SK-N-SH treated with all-trans-retinoic acid at 6 μM for 48 hours (cell line): ENCODE measurements at regions not wholly inside any gene's neighbourhood (a gene's known extent, or its start where the extent isn't known, plus 50 kb on each side); places are given as distances from the start of the nearest gene placed in this dataset.

Experiments
- CREB5 ChIP-seq: fragments of 250-450 bp; sonication (Bioruptor Pico); IDR thresholded peaks from 2 replicates; pipeline ENCODE4 v1.5.1; 2020; ENCODE audit warnings: low read depth, mild to moderate bottlenecking, moderate library complexity
- ISL1 ChIP-seq: fragments of 250-450 bp; sonication (Bioruptor Pico); IDR thresholded peaks from 2 replicates; pipeline ENCODE4 v2.1.2; 2022; ENCODE audit warnings: mild to moderate bottlenecking, moderate library complexity
- OSR1 ChIP-seq: fragments of 250-450 bp; sonication (Bioruptor Pico); IDR thresholded peaks from 2 replicates; pipeline ENCODE4 v1.8.0; 2022; ENCODE audit warnings: moderate library complexity, mild to moderate bottlenecking, inconsistent platforms
- POU6F1 ChIP-seq: fragments of 250-450 bp; sonication (Bioruptor Pico); IDR thresholded peaks from 2 replicates; pipeline ENCODE4 v1.8.0; 2021; ENCODE audit warnings: low read depth, mild to moderate bottlenecking, moderate library complexity, borderline replicate concordance
- ZFP3 ChIP-seq: fragments of 250-450 bp; sonication (Bioruptor Pico); IDR thresholded peaks from 2 replicates; pipeline ENCODE4 v1.5.0; 2020; ENCODE audit warnings: mild to moderate bottlenecking, moderate library complexity
- ZNF70 ChIP-seq: fragments of 450-650 bp; formaldehyde crosslinking; IDR thresholded peaks from 2 replicates; pipeline ENCODE4 v1.5.0; 2020; ENCODE audit warnings: mild to moderate bottlenecking, moderate library complexity
- TF ChIP-seq, protein P1 (sequence below): fragments of 250-450 bp; sonication (Bioruptor Pico); IDR thresholded peaks from 2 replicates; pipeline ENCODE4 v1.5.1; 2021; ENCODE audit warnings: mild to moderate bottlenecking, moderate library complexity
- TF ChIP-seq, protein P2 (sequence below): fragments of 250-450 bp; sonication (Bioruptor Pico); IDR thresholded peaks from 2 replicates; pipeline ENCODE4 v1.5.0; 2020; ENCODE audit warnings: mild to moderate bottlenecking, moderate library complexity

DNA sequence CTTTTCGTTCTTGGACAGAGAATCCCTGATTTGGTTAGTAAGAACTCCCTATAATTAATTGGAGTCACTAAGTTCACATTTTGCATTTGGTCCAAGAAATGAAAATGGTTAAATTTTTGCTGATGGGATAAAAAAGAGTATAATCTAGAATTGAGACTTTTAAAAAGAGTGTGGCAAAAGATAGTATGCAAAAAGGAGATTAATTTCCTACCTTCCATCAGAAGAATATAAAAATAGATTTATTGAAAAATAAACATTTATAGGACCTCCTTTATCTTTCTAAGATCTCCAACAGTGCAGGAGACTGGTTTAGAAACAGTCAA lies 105.5 kb upstream of the EEF1E1 start:
- TF ChIP-seq ZNF70 (CRISPR knock-in tag) = no peak
- no peak for TF ChIP-seq ISL1 (CRISPR knock-in tag)
- no peak for TF ChIP-seq CREB5 (CRISPR knock-in tag)
- TF ChIP-seq OSR1 (CRISPR knock-in tag) = no peak
- no peak for TF ChIP-seq ZFP3 (CRISPR knock-in tag)
- TF ChIP-seq, protein P1, sequence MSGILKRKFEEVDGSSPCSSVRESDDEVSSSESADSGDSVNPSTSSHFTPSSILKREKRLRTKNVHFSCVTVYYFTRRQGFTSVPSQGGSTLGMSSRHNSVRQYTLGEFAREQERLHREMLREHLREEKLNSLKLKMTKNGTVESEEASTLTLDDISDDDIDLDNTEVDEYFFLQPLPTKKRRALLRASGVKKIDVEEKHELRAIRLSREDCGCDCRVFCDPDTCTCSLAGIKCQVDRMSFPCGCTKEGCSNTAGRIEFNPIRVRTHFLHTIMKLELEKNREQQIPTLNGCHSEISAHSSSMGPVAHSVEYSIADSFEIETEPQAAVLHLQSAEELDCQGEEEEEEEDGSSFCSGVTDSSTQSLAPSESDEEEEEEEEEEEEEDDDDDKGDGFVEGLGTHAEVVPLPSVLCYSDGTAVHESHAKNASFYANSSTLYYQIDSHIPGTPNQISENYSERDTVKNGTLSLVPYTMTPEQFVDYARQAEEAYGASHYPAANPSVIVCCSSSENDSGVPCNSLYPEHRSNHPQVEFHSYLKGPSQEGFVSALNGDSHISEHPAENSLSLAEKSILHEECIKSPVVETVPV (CRISPR knock-in tag) = no peak
- no peak for TF ChIP-seq POU6F1 (CRISPR knock-in tag)
- TF ChIP-seq, protein P2, sequence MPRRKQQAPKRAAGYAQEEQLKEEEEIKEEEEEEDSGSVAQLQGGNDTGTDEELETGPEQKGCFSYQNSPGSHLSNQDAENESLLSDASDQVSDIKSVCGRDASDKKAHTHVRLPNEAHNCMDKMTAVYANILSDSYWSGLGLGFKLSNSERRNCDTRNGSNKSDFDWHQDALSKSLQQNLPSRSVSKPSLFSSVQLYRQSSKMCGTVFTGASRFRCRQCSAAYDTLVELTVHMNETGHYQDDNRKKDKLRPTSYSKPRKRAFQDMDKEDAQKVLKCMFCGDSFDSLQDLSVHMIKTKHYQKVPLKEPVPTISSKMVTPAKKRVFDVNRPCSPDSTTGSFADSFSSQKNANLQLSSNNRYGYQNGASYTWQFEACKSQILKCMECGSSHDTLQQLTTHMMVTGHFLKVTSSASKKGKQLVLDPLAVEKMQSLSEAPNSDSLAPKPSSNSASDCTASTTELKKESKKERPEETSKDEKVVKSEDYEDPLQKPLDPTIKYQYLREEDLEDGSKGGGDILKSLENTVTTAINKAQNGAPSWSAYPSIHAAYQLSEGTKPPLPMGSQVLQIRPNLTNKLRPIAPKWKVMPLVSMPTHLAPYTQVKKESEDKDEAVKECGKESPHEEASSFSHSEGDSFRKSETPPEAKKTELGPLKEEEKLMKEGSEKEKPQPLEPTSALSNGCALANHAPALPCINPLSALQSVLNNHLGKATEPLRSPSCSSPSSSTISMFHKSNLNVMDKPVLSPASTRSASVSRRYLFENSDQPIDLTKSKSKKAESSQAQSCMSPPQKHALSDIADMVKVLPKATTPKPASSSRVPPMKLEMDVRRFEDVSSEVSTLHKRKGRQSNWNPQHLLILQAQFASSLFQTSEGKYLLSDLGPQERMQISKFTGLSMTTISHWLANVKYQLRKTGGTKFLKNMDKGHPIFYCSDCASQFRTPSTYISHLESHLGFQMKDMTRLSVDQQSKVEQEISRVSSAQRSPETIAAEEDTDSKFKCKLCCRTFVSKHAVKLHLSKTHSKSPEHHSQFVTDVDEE = no peak
